Thoracic aorta (tissue), 2 donors: ENCODE measurements at regions not wholly inside any gene's neighbourhood (a gene's known extent, or its start where the extent isn't known, plus 50 kb on each side); places are given as distances from the start of the nearest gene placed in this dataset.

Experiments used
- ATAC-seq: fragments of 150-250 bp; one replicate; pipeline ENCODE4 v1.8.0; 2017; ENCODE audit warnings: low read depth; ENCODE audit not compliant: insufficient number of reproducible peaks, low FRiP score
- DNase-seq: peaks from one replicate; pipeline ENCODE4 v3.0.0-alpha.2; 2020; ENCODE audit warnings: low spot score
- H3K27ac ChIP-seq, 2 donors: fragments of 200-600 bp; sonication (generic); 1 replicate in 1 of 2; 2 replicates in 1 of 2; pipeline ENCODE4 v1.5.1; 2016; ENCODE audit warnings: mild to moderate bottlenecking in 2 of 2, moderate library complexity in 2 of 2
- H3K27me3 ChIP-seq: fragments of 200-600 bp; sonication (generic); replicated peaks from 2 replicates; pipeline ENCODE4 v1.6.0; 2016; ENCODE audit warnings: mild to moderate bottlenecking; ENCODE audit not compliant: insufficient read depth
- H3K36me3 ChIP-seq: fragments of 200-600 bp; sonication (generic); one replicate; pipeline ENCODE4 v1.5.1; 2016
- H3K4me1 ChIP-seq, 2 donors: fragments of 200-600 bp; sonication (generic); 1 replicate in 1 of 2; 2 replicates in 1 of 2; pipeline versions ENCODE4 v1.5.1 to v1.6.0; 2016; ENCODE audit warnings: low read depth in 2 of 2, mild to moderate bottlenecking in 1 of 2; ENCODE audit not compliant: control insufficient read depth in 1 of 2
- H3K4me3 ChIP-seq: fragments of 200-600 bp; sonication (generic); 2 replicates; pipeline ENCODE4 v1.5.1; 2016; ENCODE audit warnings: mild to moderate bottlenecking
- H3K9me3 ChIP-seq: fragments of 200-600 bp; sonication (generic); 2 replicates; pipeline ENCODE4 v1.5.1; 2016
- CTCF ChIP-seq: fragments of 200-600 bp; sonication (generic); IDR thresholded peaks from one replicate; pipeline ENCODE4 v1.5.1; 2019; ENCODE audit warnings: antibody characterized with exemption

GRCh38 chr12:29883525-29883924 is 99.8 kb upstream of the TMTC1 start:
- Histone ChIP-seq H3K27me3 (no peaks in the 10 kb centered on the region), H3K4me3 (no peak overlapping the region), H3K9me3 (no peaks in the 10 kb centered on the region), H3K4me1 (peaks cover 10 to 23% of the 10 kb centered on the region in 2 donors), H3K36me3 (no peaks in the 10 kb centered on the region), H3K27ac (no peak overlapping the region)
- TF ChIP-seq CTCF, result no peak
- DNase-seq, result no peak
- ATAC-seq, result no peak

GRCh38 chr12:29882846-29883245 is 99.1 kb upstream of the TMTC1 start:
- no peak for ATAC-seq
- no peak for DNase-seq
- no peaks in the 10 kb centered on the region for H3K36me3 ChIP-seq
- no peak overlapping the region for H3K27ac ChIP-seq
- no peak overlapping the region for H3K4me3 ChIP-seq
- H3K27me3 ChIP-seq, result no peaks in the 10 kb centered on the region
- H3K9me3 ChIP-seq, result no peaks in the 10 kb centered on the region
- no peak for TF ChIP-seq CTCF
- H3K4me1 ChIP-seq, result peaks cover 10 to 23% of the 10 kb centered on the region in 2 donors

GRCh38 chr12:29880987-29881386 is 97.2 kb upstream of the TMTC1 start:
- Histone ChIP-seq H3K4me3 (no peak overlapping the region), H3K4me1 (peaks cover 10 to 21% of the 10 kb centered on the region in 2 donors), H3K9me3 (no peaks in the 10 kb centered on the region), H3K27ac (no peak overlapping the region), H3K36me3 (no peaks in the 10 kb centered on the region), H3K27me3 (no peaks in the 10 kb centered on the region)
- ATAC-seq (no peak), DNase-seq (no peak)
- no peak for TF ChIP-seq CTCF

- Histone ChIP-seq H3K4me3 (no peak overlapping the region), H3K4me1 (peaks cover 10 to 18% of the 10 kb centered on the region in 2 donors), H3K9me3 (no peaks in the 10 kb centered on the region), H3K36me3 (no peaks in the 10 kb centered on the region), H3K27ac (no peak overlapping the region), H3K27me3 (no peaks in the 10 kb centered on the region)
- TF ChIP-seq CTCF, result no peak
- ATAC-seq (no peak), DNase-seq (no peak)
Observed at GRCh38 chr12:29879606-29880308, 96.0 kb upstream of the TMTC1 start.

GRCh38 chr12:29869946-29870345 is 86.2 kb upstream of the TMTC1 start:
- H3K4me3 ChIP-seq, result no peak overlapping the region
- H3K36me3 ChIP-seq, result no peaks in the 10 kb centered on the region
- no peak for ATAC-seq
- no peaks in the 10 kb centered on the region for H3K9me3 ChIP-seq
- H3K27me3 ChIP-seq, result no peaks in the 10 kb centered on the region
- no peak for TF ChIP-seq CTCF
- DNase-seq, result no peak
- no peak overlapping the region for H3K27ac ChIP-seq
- no peaks in the 10 kb centered on the region for H3K4me1 ChIP-seq
